Smooth muscle cell (in vitro differentiated cells): ENCODE measurements at regions not wholly inside any gene's neighbourhood (a gene's known extent, or its start where the extent isn't known, plus 50 kb on each side); places are given as distances from the start of the nearest gene placed in this dataset.
A peak's percentile ranks its signal among the peaks of the same experiment; 100 is the strongest.

Experiments used
- DNase-seq: peaks from one replicate; lab custom pipeline; 2025; ENCODE audit not compliant: unreplicated experiment; lab: John Stamatoyannopoulos, UW
- H2AFZ ChIP-seq: fragments of 200-600 bp; sonication (generic); 2 replicates; pipeline ENCODE4 v1.6.0; 2016; ENCODE audit warnings: antibody characterized with exemption, low read depth, mild to moderate bottlenecking
- H3F3A ChIP-seq: fragments of 200-600 bp; sonication (generic); 2 replicates; pipeline ENCODE4 v1.6.0; 2017; ENCODE audit warnings: antibody characterized with exemption, low read depth
- H3K27ac ChIP-seq: fragments of 200-600 bp; sonication (generic); 2 replicates; pipeline ENCODE4 v1.5.1; 2016; ENCODE audit warnings: low read depth, mild to moderate bottlenecking
- H3K27me3 ChIP-seq: fragments of 200-600 bp; sonication (generic); 2 replicates; pipeline ENCODE4 v1.6.1; 2016; ENCODE audit warnings: low read depth, mild to moderate bottlenecking
- H3K36me3 ChIP-seq: fragments of 200-600 bp; sonication (generic); 2 replicates; pipeline ENCODE4 v1.5.1; 2016; ENCODE audit warnings: low read depth
- H3K4me1 ChIP-seq: fragments of 200-600 bp; sonication (generic); 2 replicates; pipeline ENCODE4 v1.5.1; 2016; ENCODE audit warnings: low read depth
- H3K4me2 ChIP-seq: fragments of 200-600 bp; sonication (generic); 2 replicates; pipeline ENCODE4 v1.6.0; 2016; ENCODE audit warnings: mild to moderate bottlenecking
- H3K4me3 ChIP-seq: fragments of 200-600 bp; sonication (generic); 2 replicates; pipeline ENCODE4 v1.5.1; 2016; ENCODE audit warnings: mild to moderate bottlenecking
- H3K79me2 ChIP-seq: fragments of 200-600 bp; sonication (generic); 2 replicates; pipeline ENCODE4 v1.6.0; 2016; ENCODE audit warnings: low read depth, mild to moderate bottlenecking
- H3K9ac ChIP-seq: fragments of 200-600 bp; sonication (generic); 2 replicates; pipeline ENCODE4 v1.6.0; 2016; ENCODE audit warnings: low read depth
- H3K9me3 ChIP-seq: fragments of 200-600 bp; sonication (generic); replicated peaks from 2 replicates; pipeline ENCODE4 v1.5.1; 2016; ENCODE audit warnings: low read depth
- H4K20me1 ChIP-seq: fragments of 200-600 bp; sonication (generic); 2 replicates; pipeline ENCODE4 v1.6.0; 2016; ENCODE audit warnings: low read depth
- CTCF ChIP-seq: fragments of 200-600 bp; sonication (generic); IDR thresholded peaks from 2 replicates; pipeline ENCODE4 v1.5.1; 2017; ENCODE audit warnings: borderline replicate concordance, mild to moderate bottlenecking, antibody characterized with exemption; ENCODE audit not compliant: insufficient read depth, poor library complexity, severe bottlenecking
- WGBS: methylation state at CpG from one replicate; pipeline ENCODE4 v1.1.7; 2016; ENCODE audit warnings: low lambda C conversion rate; 5-methylcytosine and 5-hydroxymethylcytosine counted together

DNA sequence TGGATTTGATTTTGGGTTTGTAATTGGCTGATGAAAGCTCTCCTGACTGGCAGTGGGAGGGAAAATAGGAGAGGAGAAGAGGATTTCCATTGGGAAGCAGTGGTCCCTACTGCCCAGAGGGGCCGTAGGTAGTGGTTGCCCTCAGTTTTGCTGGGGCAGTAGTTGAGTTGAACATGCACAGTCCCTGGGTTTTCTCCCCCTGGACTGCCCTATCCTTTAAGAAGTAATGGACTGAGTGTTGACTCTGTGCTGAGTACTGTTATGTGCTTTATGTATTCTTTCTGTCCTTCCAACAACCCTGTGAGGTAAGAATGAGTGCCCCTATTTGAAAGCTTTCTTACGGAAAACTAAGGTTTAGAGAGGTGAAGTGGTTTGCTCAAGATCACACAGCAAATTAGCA, 111.2 kb upstream of the RPS23 start:
- Histone ChIP-seq H3K4me2 (peak overlapping the region; percentile 61), H3K36me3 (no peaks in the 10 kb centered on the region), H3K79me2 (peaks cover 14% of the 10 kb centered on the region), H3F3A (peaks cover 21% of the 10 kb centered on the region), H2AFZ (no peak overlapping the region), H3K27ac (peak overlapping the region; percentile 97), H3K27me3 (no peaks in the 10 kb centered on the region), H3K4me3 (no peak overlapping the region), H3K4me1 (peaks cover 29% of the 10 kb centered on the region), H3K9me3 (no peaks in the 10 kb centered on the region), H3K9ac (peak overlapping the region; percentile 62), H4K20me1 (no peaks in the 10 kb centered on the region)
- 45% methylated on average over 2 of the region's 2 CpGs for WGBS
- DNase-seq = no peak
- no peak for TF ChIP-seq CTCF

- Histone ChIP-seq H3K9ac (peak overlapping the region; percentile 77), H3K27ac (peak overlapping the region; percentile 97), H3F3A (peaks cover 18% of the 10 kb centered on the region), H3K4me1 (peaks cover 25% of the 10 kb centered on the region), H3K9me3 (no peaks in the 10 kb centered on the region), H3K36me3 (no peaks in the 10 kb centered on the region), H3K4me3 (no peak overlapping the region), H3K27me3 (no peaks in the 10 kb centered on the region), H2AFZ (no peak overlapping the region), H3K4me2 (peak overlapping the region; percentile 62), H3K79me2 (peaks cover 12% of the 10 kb centered on the region), H4K20me1 (no peaks in the 10 kb centered on the region)
- WGBS = 34% methylated on average over 6 of the region's 6 CpGs
- TF ChIP-seq CTCF = no peak
- no peak for DNase-seq
Observed at GRCh38 chr5:82388181-82388580, 110.0 kb upstream of the RPS23 start.

DNA sequence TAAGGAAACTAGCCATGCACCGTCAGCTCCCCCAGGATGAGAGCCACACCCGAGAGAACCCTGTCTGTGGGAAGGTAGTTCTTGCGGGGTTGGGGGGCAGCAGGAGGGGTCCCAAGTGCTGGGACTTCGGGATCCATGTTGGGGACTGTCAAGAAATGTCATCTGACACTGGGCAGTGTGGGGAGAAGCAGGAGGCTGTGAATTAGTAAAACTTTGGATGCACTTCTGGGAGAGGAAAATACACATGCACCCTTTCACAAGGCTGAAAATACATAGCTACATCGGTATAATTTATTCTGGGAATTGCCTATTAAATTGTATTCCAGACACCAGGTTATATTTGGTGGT, 109.6 kb upstream of the RPS23 start:
- WGBS = 33% methylated on average over 5 of the region's 5 CpGs
- Histone ChIP-seq H4K20me1 (no peaks in the 10 kb centered on the region), H3K4me1 (peaks cover 22% of the 10 kb centered on the region), H3K9ac (peak overlapping the region; percentile 34), H3K79me2 (peaks cover 14% of the 10 kb centered on the region), H3K4me2 (peak overlapping the region; percentile 62), H3K9me3 (no peaks in the 10 kb centered on the region), H3K27ac (peak overlapping the region; percentile 97), H3K36me3 (no peaks in the 10 kb centered on the region), H3F3A (peaks cover 15% of the 10 kb centered on the region), H3K27me3 (no peaks in the 10 kb centered on the region), H3K4me3 (no peak overlapping the region), H2AFZ (no peak overlapping the region)
- DNase-seq = no peak
- TF ChIP-seq CTCF = no peak

DNA sequence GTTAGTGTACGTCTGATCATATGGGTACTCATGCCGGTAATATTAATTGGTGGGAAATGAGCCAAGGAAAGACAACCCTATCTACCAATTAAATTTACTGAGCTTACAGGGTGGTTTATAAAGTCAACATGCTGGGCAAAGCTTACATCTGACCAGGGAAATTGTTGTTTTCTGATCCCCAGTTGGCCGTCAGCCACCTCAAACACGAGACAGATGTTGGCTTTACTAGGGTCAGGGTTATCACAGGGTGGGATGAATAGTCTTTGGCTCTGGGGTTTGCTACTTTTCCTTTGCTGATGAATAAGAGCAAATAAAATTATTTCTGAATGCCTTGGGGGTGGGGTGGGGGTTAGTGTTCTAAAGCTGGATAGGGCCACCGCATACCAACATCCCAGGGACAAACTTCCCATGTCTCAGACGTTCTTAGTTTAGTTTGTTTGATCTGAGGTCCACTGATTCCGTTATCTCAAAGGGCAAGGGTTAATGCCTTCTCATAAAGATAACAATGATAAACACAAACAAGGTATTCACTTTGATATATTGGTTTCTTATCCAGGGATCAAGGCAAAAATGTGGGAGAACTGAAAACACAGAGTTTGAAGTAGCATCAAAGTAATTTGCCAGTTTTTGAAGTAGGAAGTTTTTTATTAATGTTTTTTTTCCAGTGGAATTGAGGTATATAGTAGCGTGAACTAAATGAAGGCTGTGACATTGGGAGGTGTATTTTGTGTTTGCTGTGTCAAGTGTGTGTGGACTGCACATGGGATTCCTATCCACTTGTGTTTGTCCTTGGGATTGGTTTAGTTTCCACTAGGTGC, 109.1 kb upstream of the RPS23 start:
- Histone ChIP-seq H3K27ac (peak overlapping the region; percentile 97), H3K36me3 (no peaks in the 10 kb centered on the region), H3F3A (peaks cover 15% of the 10 kb centered on the region), H3K4me1 (peaks cover 21% of the 10 kb centered on the region), H3K4me3 (no peak overlapping the region), H4K20me1 (no peaks in the 10 kb centered on the region), H3K27me3 (no peaks in the 10 kb centered on the region), H3K9me3 (no peaks in the 10 kb centered on the region), H3K4me2 (peak overlapping the region; percentile 62), H2AFZ (no peak overlapping the region), H3K79me2 (peaks cover 14% of the 10 kb centered on the region), H3K9ac (peak overlapping the region; percentile 34)
- TF ChIP-seq CTCF = no peak
- WGBS = 10% methylated on average over 8 of the region's 8 CpGs
- no peak for DNase-seq
